Activated naive CD8-positive, alpha-beta T cell treated with anti-CD3 and anti-CD28 coated beads for 36 hours (primary cell): ENCODE measurements at regions not wholly inside any gene's neighbourhood (a gene's known extent, or its start where the extent isn't known, plus 50 kb on each side); places are given as distances from the start of the nearest gene placed in this dataset.

Experiments
- DNase-seq: peaks from one replicate; pipeline ENCODE4 v3.0.0; 2021
- H3K27ac Mint-ChIP-seq: one replicate; pipeline ENCODE4 v1.8.0; 2022; ENCODE audit warnings: mild to moderate bottlenecking, moderate library complexity, mixed read lengths
- H3K27me3 Mint-ChIP-seq: one replicate; pipeline ENCODE4 v1.8.0; 2022; ENCODE audit warnings: mild to moderate bottlenecking, mixed read lengths
- H3K36me3 Mint-ChIP-seq: one replicate; pipeline ENCODE4 v1.8.0; 2021; ENCODE audit warnings: mild to moderate bottlenecking, mixed read lengths
- H3K4me1 Mint-ChIP-seq: one replicate; pipeline ENCODE4 v1.8.0; 2021; ENCODE audit warnings: mixed read lengths
- H3K4me3 Mint-ChIP-seq: one replicate; pipeline ENCODE4 v1.8.0; 2022; ENCODE audit warnings: mild to moderate bottlenecking, moderate library complexity, mixed read lengths
- H3K9me3 Mint-ChIP-seq: one replicate; pipeline ENCODE4 v1.8.0; 2022; ENCODE audit warnings: mixed read lengths

DNA sequence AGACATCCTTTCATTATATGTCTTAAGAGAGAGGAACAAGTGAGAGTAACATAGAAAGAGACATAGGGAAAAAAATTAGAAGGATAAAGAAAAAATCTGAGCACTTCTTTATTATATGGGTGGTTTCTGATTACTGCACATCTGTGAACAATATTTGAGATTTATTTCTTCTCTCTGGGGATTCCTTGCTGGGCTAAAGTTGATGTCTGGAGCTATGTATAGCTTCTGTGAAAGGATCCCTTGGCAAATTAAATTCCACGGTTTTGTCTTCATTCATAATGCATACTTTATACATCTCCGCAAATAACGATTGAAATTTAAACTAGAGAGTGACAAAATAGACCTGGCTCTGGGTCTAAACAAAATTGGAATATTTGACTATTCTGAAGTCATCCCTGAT lies 232.2 kb upstream of the CTBP2 start:
- no peak overlapping the region for H3K4me3 Mint-ChIP-seq
- no peak for DNase-seq
- no peaks in the 10 kb centered on the region for H3K36me3 Mint-ChIP-seq
- H3K9me3 Mint-ChIP-seq: peaks cover 18% of the 10 kb centered on the region
- peaks cover 14% of the 10 kb centered on the region for H3K27me3 Mint-ChIP-seq
- no peaks in the 10 kb centered on the region for H3K4me1 Mint-ChIP-seq
- H3K27ac Mint-ChIP-seq: no peak overlapping the region

- no peaks in the 10 kb centered on the region for H3K4me1 Mint-ChIP-seq
- peaks cover 18% of the 10 kb centered on the region for H3K9me3 Mint-ChIP-seq
- no peak overlapping the region for H3K27ac Mint-ChIP-seq
These were observed 231.8 kb upstream of the CTBP2 start for GRCh38 chr10:125392154-125392553.

DNA sequence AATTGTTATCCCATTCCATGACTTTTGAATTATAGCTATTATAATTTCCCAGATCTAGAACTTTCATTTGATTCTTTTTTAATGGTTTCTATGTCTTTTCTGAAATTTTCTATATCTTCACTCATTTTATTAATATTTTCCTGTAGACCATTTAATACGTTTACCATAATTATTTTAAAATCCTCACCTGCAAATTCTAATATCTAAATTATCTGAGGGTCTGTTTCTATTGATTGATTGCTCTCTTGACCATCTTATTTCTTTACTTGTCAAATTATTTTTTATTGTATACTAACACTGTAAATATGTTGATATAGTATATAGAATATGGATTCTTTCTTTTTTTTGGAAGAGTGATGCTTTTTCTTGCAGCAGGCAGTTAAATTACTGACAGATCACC lies 229.3 kb upstream of the CTBP2 start:
- no peak overlapping the region for H3K27ac Mint-ChIP-seq
- H3K9me3 Mint-ChIP-seq: peaks cover 18% of the 10 kb centered on the region
- no peak for DNase-seq
- H3K4me3 Mint-ChIP-seq: no peak overlapping the region
- peaks cover 14% of the 10 kb centered on the region for H3K27me3 Mint-ChIP-seq
- no peaks in the 10 kb centered on the region for H3K4me1 Mint-ChIP-seq
- no peaks in the 10 kb centered on the region for H3K36me3 Mint-ChIP-seq

More at GRCh38 chr10:125392154-125392553, 231.8 kb upstream of the CTBP2 start:
- no peaks in the 10 kb centered on the region for H3K36me3 Mint-ChIP-seq
- no peak for DNase-seq
- H3K27me3 Mint-ChIP-seq: peaks cover 14% of the 10 kb centered on the region
- H3K4me3 Mint-ChIP-seq: no peak overlapping the region

- no peak overlapping the region for H3K4me3 Mint-ChIP-seq
- no peak overlapping the region for H3K27ac Mint-ChIP-seq
- peaks cover 12% of the 10 kb centered on the region for H3K9me3 Mint-ChIP-seq
These were observed 219.2 kb upstream of the CTBP2 start for GRCh38 chr10:125379592-125379991.

DNA sequence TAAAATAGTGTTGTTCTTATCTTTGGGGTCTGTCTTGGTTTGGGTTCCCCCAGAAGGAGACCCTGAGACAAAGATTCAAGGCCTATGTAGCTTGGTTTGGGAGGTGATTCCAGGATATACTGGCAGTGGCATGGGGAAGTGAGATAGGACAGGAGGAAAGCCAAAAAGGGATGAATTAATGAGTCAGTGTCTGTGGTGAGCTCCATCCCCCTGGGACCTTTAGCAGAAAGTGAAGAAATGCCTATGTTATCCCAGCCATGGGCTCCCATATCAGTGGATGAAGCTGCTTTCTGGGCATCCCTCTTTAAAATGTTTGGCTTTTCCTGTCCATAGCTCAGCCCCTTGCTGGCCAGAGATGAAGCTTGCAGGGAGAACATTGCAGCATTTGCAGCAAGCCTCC lies 217.0 kb upstream of the CTBP2 start:
- H3K36me3 Mint-ChIP-seq: no peaks in the 10 kb centered on the region
- no peak for DNase-seq
- no peaks in the 10 kb centered on the region for H3K27me3 Mint-ChIP-seq
- H3K4me3 Mint-ChIP-seq: no peak overlapping the region
- peaks cover 10% of the 10 kb centered on the region for H3K9me3 Mint-ChIP-seq
- H3K4me1 Mint-ChIP-seq: no peaks in the 10 kb centered on the region
- H3K27ac Mint-ChIP-seq: no peak overlapping the region

More at GRCh38 chr10:125379592-125379991, 219.2 kb upstream of the CTBP2 start:
- no peaks in the 10 kb centered on the region for H3K4me1 Mint-ChIP-seq
- DNase-seq: no peak
- no peaks in the 10 kb centered on the region for H3K27me3 Mint-ChIP-seq
- H3K36me3 Mint-ChIP-seq: no peaks in the 10 kb centered on the region

- H3K4me1 Mint-ChIP-seq: no peaks in the 10 kb centered on the region
- H3K9me3 Mint-ChIP-seq: peaks cover 10% of the 10 kb centered on the region
- no peak for DNase-seq
- H3K27me3 Mint-ChIP-seq: peaks cover 7% of the 10 kb centered on the region
- no peak overlapping the region for H3K27ac Mint-ChIP-seq
- no peak overlapping the region for H3K4me3 Mint-ChIP-seq
- no peaks in the 10 kb centered on the region for H3K36me3 Mint-ChIP-seq
These were observed 214.8 kb upstream of the CTBP2 start for GRCh38 chr10:125375210-125375609.

- H3K36me3 Mint-ChIP-seq: no peaks in the 10 kb centered on the region
- no peak overlapping the region for H3K4me3 Mint-ChIP-seq
- DNase-seq: no peak
- peaks cover 2% of the 10 kb centered on the region for H3K9me3 Mint-ChIP-seq
- no peaks in the 10 kb centered on the region for H3K4me1 Mint-ChIP-seq
- H3K27ac Mint-ChIP-seq: no peak overlapping the region
- H3K27me3 Mint-ChIP-seq: peaks cover 7% of the 10 kb centered on the region
These were observed 213.2 kb upstream of the CTBP2 start for GRCh38 chr10:125373546-125373945.

DNA sequence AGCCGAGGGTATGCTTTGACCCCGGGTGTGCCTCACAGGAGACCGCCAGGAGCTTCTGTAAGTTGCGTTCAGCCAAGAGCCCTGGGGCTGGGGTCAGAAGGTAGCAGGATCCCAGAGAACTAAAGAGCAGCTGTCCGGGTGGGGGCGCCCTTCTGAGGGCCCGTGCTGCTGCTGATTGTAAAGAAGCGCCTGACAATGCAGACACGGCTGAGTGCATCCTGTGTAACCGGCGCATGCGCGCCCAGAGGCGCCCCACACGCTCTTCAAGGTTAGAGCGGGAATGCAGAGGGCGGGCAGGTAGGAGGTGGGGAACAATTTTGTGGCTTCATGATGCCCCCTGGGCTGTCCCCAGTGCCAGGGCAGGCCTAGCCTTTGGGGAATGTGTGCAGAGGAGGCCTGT lies 210.2 kb upstream of the CTBP2 start:
- Mint-ChIP-seq H3K36me3 (no peaks in the 10 kb centered on the region), H3K27me3 (peaks cover 12% of the 10 kb centered on the region), H3K4me1 (no peaks in the 10 kb centered on the region), H3K4me3 (no peak overlapping the region), H3K27ac (no peak overlapping the region), H3K9me3 (peaks cover 6% of the 10 kb centered on the region)
- no peak for DNase-seq

GRCh38 chr10:125369382-125370326 lies 209.3 kb upstream of the CTBP2 start:
- Mint-ChIP-seq H3K27ac (no peak overlapping the region), H3K36me3 (no peaks in the 10 kb centered on the region), H3K4me3 (no peak overlapping the region), H3K4me1 (no peaks in the 10 kb centered on the region), H3K27me3 (peaks cover 12% of the 10 kb centered on the region), H3K9me3 (peaks cover 9% of the 10 kb centered on the region)
- no peak for DNase-seq

DNA sequence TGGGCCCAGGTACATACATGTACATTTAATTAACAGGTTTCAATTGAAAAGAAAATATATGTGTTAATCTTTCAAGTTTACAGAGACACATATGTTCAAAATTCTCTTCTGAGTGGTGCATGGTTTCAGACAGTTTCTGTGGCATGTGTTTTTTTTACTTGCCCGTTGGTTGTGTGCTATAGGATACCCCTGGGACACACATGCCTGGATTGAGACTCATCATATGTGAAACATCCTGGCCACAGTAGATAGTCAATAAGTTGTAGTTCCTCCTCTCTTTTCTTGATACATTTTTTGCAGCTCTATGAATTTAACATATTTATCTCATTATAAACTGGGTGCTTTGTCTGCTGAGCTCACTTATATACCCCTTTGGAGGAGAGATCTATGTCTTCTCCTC lies 207.8 kb upstream of the CTBP2 start:
- H3K4me1 Mint-ChIP-seq: no peaks in the 10 kb centered on the region
- H3K27ac Mint-ChIP-seq: no peak overlapping the region

GRCh38 chr10:125363791-125364190 lies 203.4 kb upstream of the CTBP2 start:
- peaks cover 9% of the 10 kb centered on the region for H3K27me3 Mint-ChIP-seq
- no peaks in the 10 kb centered on the region for H3K36me3 Mint-ChIP-seq
- no peak overlapping the region for H3K4me3 Mint-ChIP-seq
- no peaks in the 10 kb centered on the region for H3K4me1 Mint-ChIP-seq
- H3K27ac Mint-ChIP-seq: no peak overlapping the region
- no peak for DNase-seq
- H3K9me3 Mint-ChIP-seq: peaks cover 7% of the 10 kb centered on the region

More for the DNA sequence above, 207.8 kb upstream of the CTBP2 start:
- no peak for DNase-seq
- H3K27me3 Mint-ChIP-seq: peaks cover 12% of the 10 kb centered on the region
- H3K36me3 Mint-ChIP-seq: no peaks in the 10 kb centered on the region
- H3K4me3 Mint-ChIP-seq: no peak overlapping the region
- peaks cover 7% of the 10 kb centered on the region for H3K9me3 Mint-ChIP-seq

GRCh38 chr10:125362950-125363349 lies 202.6 kb upstream of the CTBP2 start:
- Mint-ChIP-seq H3K27me3 (peaks cover 9% of the 10 kb centered on the region), H3K9me3 (peaks cover 7% of the 10 kb centered on the region), H3K4me3 (no peak overlapping the region), H3K27ac (no peak overlapping the region), H3K36me3 (no peaks in the 10 kb centered on the region), H3K4me1 (no peaks in the 10 kb centered on the region)
- DNase-seq: no peak

GRCh38 chr10:125359401-125359800 lies 199.0 kb upstream of the CTBP2 start:
- no peaks in the 10 kb centered on the region for H3K36me3 Mint-ChIP-seq
- peaks cover 8% of the 10 kb centered on the region for H3K27me3 Mint-ChIP-seq
- no peaks in the 10 kb centered on the region for H3K4me1 Mint-ChIP-seq
- no peaks in the 10 kb centered on the region for H3K9me3 Mint-ChIP-seq
- DNase-seq: no peak
- H3K4me3 Mint-ChIP-seq: no peak overlapping the region
- no peak overlapping the region for H3K27ac Mint-ChIP-seq

GRCh38 chr10:125355657-125356056 lies 195.3 kb upstream of the CTBP2 start:
- Mint-ChIP-seq H3K4me3 (no peak overlapping the region), H3K36me3 (no peaks in the 10 kb centered on the region), H3K9me3 (no peaks in the 10 kb centered on the region), H3K27ac (no peak overlapping the region), H3K27me3 (peaks cover 8% of the 10 kb centered on the region), H3K4me1 (no peaks in the 10 kb centered on the region)
- no peak for DNase-seq

DNA sequence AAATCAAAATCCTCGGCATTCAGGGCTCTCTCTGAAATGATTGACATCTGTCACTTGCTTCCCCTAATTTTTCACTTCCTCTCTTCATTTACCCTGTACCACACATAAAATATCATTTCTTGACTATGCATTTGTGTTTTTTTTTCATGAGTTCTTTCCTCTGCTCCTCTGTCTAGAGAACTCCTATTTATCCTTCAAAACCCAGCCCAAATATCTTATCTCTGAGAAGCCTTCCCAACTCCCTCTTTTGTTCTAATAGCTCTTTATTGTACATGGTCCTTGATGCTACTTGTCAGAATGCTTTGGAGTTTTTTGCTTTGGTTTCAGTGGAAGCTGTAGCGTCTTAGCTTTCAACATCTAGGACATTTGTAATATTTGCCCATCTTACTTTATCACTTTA lies 190.2 kb upstream of the CTBP2 start:
- H3K4me3 Mint-ChIP-seq: no peak overlapping the region
- no peaks in the 10 kb centered on the region for H3K4me1 Mint-ChIP-seq
- H3K27ac Mint-ChIP-seq: no peak overlapping the region
- no peak for DNase-seq
- no peaks in the 10 kb centered on the region for H3K9me3 Mint-ChIP-seq
- peaks cover 3% of the 10 kb centered on the region for H3K27me3 Mint-ChIP-seq
- H3K36me3 Mint-ChIP-seq: no peaks in the 10 kb centered on the region

DNA sequence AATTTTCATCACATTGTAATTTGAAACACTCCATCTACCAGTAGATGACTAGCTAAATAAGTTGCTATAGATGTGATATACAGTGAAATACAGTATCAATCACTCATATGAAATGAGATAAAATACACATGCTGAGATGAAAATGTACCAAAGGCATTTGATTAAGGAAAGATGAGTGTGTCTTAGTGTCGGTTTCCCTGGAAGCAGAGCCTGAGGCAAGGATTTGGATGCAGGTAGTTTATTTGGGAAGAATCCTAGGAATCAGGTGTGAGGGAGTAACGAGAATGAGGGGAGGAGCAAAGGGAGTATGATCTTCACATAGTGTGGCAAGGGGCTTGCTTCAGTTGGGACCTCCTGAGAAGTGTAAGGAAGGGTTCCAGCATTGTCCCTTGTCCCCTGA lies 188.2 kb upstream of the CTBP2 start:
- Mint-ChIP-seq H3K36me3 (no peaks in the 10 kb centered on the region), H3K9me3 (no peaks in the 10 kb centered on the region), H3K4me1 (no peaks in the 10 kb centered on the region), H3K27me3 (peaks cover 8% of the 10 kb centered on the region), H3K27ac (no peak overlapping the region), H3K4me3 (no peak overlapping the region)
- DNase-seq: no peak
